HEK293T (cell line): ENCODE measurements at regions not wholly inside any gene's neighbourhood (a gene's known extent, or its start where the extent isn't known, plus 50 kb on each side); places are given as distances from the start of the nearest gene placed in this dataset.

Experiments
- ARNT ChIP-seq: fragments of 450-650 bp; IDR thresholded peaks from 2 replicates; pipeline ENCODE4 v1.6.1; 2017; ENCODE audit warnings: mild to moderate bottlenecking
- CTBP1 ChIP-seq: fragments of 450-650 bp; IDR thresholded peaks from 2 replicates; pipeline ENCODE4 v1.6.1; 2016; ENCODE audit warnings: borderline replicate concordance
- ELF4 ChIP-seq: fragments of 450-650 bp; IDR thresholded peaks from 2 replicates; pipeline ENCODE4 v1.6.1; 2017; ENCODE audit warnings: antibody characterized with exemption
- FOXM1 ChIP-seq: fragments of 450-650 bp; IDR thresholded peaks from 2 replicates; pipeline ENCODE4 v1.6.1; 2017; ENCODE audit warnings: mild to moderate bottlenecking, borderline replicate concordance
- LEF1 ChIP-seq: fragments of 450-650 bp; IDR thresholded peaks from 2 replicates; pipeline ENCODE4 v1.6.1; 2017; ENCODE audit warnings: mild to moderate bottlenecking, borderline replicate concordance
- NFRKB ChIP-seq: fragments of 450-650 bp; IDR thresholded peaks from 2 replicates; pipeline ENCODE4 v1.6.1; 2016; ENCODE audit warnings: mild to moderate bottlenecking, moderate library complexity
- SP1 ChIP-seq: fragments of 450-650 bp; IDR thresholded peaks from 2 replicates; pipeline ENCODE4 v1.6.1; 2017
- SUZ12 ChIP-seq: fragments of 450-650 bp; IDR thresholded peaks from 2 replicates; pipeline ENCODE4 v1.6.1; 2016; ENCODE audit warnings: mild to moderate bottlenecking
- TARDBP ChIP-seq: fragments of 450-650 bp; IDR thresholded peaks from 2 replicates; pipeline ENCODE4 v1.6.1; 2016
- ZNF384 ChIP-seq: fragments of 450-650 bp; IDR thresholded peaks from 2 replicates; pipeline ENCODE4 v1.6.1; 2016

DNA sequence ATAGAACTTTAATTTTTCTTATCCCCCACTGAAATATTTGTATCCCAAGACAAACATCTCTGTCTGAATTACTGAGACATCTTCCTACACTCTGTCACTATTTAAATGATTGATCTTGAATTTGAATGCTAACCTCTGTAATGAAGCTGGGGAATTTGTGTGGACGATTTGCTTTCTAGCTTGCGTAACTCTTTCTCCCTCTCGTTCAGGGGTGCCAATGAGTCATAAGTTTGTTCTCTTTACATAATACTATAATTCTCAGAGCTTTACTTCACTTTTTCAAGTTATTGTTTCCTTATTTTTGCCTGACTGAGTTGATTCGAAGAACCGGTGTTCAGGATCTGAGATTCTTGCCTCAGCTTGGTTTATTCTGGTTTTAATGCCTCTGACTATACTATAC, 783.3 kb upstream of the CADM2 start:
- TF ChIP-seq NFRKB, result no peak
- TF ChIP-seq CTBP1, result no peak
- no peak for TF ChIP-seq SUZ12
- no peak for TF ChIP-seq ARNT
- TF ChIP-seq FOXM1, result no peak
- TF ChIP-seq ZNF384, result no peak
- no peak for TF ChIP-seq LEF1
- no peak for TF ChIP-seq TARDBP
- TF ChIP-seq ELF4, result no peak
- TF ChIP-seq SP1, result no peak
